ENCODE measurements at regions not wholly inside any gene's neighbourhood (a gene's known extent, or its start where the extent isn't known, plus 50 kb on each side); places are given as distances from the start of the nearest gene placed in this dataset.

DNA sequence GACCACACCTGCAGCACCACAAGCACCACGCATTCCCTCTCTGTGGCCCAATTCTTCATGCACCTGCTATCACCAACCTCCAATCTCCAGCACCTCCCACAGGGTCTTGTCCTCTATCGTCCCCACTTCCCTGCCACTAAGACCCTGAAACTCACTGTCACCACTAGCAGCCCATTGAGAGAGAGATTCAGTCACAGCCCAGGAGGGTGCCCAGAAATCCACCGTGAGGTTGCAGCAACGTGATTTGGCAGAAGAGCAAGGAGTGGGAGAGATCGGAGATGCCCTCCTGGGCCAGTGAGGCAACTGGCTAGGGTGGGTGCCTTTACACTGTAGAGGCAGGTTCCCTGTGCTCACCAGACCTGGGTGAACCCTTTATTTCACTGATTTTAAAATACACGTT is 90.1 kb downstream of the ANKRD60 start:
- DNase-seq: no peak

DNA sequence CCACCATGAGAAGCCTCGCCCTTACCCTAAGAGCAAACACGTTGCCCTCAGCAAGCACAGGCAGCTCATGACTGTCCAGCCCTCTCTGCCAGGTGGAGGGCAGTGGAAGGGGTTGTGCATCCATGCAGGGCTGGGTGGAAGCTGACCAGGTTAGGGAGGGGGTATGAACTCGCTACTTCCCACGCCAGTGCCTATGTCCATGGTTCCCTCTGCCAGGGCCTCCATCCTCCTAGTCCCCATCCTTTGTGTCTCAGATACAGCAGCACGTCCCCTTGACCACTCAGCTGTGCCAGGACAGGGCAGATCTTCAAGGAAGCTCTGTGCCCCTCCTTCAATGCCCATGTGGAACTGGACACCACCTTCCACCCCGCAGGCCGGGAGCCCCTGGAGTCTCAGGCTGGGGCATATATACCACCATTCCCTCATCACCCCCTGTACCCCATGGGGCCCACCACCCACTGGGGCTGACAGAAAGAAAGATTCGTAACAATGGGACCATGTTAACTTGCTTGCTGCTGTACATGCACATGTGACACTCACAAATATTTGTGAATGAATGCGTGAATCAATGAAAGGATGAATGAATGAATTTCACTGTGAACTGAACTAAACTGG is 90.7 kb downstream of the ANKRD60 start:
- DNase-seq: no peak

DNA sequence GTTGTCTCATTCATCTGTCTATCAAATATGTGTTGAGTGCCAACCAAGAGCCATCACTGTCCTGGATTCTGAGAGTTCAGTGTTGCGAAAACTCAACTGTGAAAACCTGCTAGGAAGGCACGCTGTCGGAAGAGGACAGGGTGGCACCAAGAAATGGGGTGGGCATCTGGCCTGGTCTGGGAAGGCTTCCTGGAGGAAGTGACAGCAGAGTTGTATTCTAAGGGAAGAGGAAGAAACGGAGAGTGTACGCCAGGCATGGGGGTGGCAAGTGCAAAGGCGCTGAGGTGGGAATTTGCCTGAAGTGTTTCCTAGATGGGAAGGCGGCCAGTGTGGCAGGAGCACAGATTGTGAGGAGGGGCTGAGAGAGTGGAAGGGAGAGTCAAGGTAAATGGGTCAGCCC is 91.2 kb downstream of the ANKRD60 start:
- no peak for DNase-seq

DNA sequence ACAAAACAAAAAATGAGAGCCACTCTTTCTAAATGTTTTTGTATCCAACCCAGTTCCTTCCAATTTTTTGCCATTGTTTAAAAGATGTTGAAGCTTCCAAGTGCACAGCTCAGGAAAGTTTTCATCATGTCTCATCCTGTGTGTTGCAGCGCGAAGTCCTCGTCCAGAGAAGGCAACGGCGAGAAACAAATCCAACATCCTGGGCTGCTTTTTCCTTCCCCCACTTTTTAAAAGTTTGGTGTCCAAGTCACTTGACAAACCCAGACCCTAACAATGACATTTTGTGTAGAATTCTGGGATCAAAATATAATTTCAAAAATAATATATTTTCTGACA is 92.3 kb downstream of the ANKRD60 start:
- no peak for DNase-seq

DNA sequence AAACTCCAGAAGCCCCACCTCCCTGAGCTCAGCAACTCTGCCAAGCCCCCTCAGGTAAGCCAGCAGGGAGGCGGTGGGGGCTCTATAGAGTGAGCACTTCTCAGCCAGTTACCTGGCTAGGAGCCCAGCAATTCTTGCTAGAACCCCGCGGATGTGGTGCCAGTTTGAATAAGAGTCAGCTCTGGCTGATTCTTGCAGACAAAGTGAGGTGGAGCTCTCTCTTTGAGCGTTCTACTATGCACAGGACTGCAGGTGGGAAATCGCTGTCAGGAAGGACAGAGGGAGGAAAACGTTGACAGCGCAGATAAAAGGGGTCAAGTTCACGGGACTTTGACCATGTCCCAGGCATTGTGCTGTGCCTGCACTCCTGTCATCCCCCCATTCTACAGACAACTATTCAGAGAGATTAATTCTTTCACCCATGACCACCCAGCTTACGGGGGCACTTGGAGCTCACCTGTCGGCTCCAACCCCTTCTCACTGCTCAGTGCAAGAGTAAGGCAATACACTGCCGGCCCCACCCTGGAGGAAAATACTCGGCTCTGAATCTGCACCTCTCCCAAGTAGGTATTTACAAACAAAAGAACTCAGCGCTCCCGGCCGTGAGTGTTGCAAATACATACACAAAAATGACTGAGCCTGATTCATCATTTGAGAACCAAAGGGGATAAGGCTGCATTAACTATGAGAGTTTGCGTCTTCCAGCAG is 92.9 kb downstream of the ANKRD60 start:
- DNase-seq: no peak

DNA sequence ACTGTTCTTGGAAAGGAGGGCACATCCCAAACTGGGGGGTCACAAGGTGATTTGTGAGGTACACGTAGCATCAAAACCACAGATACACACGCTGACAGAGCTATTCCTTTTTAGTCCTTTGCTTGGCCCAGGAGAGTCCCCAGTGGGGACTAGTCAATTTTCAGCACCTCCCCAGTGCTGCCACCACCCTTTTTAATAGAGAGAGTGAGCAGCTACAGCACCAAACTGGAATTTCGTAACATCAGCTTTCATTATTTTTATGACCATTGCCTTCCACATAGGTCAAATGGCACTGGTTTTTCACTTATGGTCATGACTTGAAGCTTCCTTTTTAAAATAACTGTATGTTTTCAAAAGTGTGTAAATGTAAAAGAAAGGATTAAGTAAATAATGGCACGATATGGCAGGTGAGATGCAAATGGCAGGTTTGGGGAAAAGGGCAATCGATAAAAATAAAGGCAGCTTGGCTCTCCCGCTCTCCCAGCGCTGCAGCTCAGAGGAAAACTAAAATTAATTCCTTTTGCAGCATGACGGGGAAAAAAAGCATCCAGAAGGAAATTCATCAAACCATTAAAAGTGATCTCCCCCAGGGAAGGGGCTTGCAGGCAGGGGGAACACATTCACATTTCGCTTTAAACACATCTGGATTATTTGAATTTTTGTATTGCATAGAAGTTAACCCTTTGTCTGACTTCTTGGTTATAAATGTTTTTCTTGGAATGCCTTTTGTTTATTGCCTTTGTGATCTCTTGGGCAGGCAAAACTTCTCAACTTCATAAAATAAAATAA is 95.2 kb downstream of the ANKRD60 start:
- no peak for DNase-seq

DNA sequence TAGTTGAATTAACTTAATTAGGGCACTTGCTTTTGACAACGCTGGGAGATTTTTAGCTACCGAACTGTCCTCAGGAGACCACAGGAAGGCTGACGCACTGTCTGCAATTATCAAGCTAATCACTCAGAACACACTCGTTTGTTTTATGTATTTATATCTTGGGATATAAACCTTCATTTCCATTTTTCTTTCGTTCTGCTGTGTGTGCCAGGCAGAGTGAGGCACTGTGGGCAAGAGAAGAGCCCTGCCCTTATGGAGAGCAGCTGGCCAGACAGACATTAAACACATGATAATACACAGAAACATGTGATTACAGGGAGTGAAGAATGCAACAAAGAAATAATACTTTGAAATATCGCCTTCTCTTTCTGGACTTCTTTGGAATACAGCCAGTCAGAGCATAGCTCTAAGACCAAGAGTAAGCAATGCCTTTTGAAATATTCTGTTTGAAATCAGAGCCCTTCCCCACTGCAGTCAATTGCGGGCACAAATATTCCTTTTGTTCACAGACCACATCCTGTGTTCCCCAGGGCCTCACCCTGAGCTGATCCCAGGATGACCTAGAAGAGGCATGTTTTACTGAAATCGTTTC is 96.8 kb downstream of the ANKRD60 start:
- no peak for DNase-seq

DNA sequence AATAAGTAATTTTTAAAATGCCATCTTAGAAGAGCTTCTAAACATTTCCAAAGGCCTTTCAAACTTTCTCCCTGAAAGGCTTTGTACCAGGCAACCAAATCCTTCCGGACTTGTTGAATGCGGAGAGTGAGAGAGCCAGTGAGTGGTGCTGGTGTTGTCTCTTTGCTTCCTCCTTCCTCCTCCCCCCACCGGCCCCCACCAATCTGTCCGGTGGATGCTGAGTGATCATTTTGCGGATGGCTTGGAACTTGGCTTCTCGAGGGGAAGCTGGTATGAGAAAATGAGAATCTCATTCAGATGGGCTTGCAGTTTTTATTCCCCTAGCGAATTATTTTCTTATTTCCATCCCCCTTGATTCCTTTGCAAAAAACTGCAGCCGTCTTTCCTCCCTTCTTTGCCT is 97.3 kb downstream of the ANKRD60 start:
- DNase-seq: no peak

DNA sequence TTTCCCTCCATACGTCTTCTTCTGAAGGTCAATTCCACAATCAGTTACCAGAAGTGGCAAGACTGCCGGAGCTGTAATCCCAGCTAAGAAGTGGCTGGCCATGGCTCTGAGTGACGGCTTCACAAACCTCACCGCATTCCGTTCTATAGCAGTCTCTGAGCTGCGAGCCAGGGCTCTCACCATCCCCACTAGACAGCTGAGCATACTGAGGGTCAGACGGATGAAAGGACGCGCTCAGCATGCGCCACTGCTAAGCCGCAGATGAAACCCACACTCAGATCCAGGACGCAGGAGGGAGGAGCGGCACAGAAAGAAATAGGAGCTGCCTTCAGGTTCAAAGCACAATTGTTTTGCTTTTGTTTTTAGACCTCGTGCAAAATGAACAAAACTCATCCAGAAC is 97.9 kb downstream of the ANKRD60 start:
- no peak for DNase-seq

DNA sequence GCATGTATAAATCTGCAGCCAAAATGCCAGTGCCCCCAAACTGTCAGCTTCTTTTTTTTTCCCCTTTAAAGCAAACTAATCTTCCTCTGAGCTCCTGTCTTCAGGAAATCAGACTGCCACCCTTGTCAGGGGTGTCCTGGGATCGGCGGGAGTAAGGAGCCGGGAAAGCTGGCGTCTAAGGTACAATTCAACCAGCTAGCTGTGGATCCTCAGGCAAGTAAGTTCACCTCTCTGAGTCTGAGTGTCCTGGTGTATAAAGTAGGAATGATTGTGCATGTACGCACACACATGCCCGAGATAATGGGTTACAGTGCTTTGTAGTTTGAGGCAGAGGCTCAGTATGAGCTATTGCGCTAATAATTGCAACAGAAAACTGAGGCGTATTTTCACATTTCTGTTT is 98.3 kb downstream of the ANKRD60 start:
- no peak for DNase-seq

DNA sequence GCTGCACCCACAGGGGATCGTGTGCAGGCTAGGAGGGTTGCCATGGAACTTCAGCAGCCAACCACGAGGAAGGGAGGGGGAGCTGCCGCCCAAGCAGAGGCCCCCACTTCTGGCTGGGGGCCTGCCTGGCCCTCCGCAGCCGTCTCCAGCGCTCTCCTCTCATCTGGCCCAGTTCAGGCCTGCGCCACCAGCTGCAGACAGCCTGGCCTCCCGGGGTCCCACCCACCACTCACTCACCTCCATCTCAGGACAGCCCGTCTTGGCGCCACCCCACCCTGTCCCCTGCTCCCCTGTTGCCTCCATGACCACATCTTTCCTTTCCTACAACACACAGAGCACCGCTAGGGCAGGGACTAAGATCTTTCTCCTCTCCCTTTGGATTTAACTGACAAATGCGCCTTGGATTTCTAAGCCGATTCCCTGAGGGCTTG is 98.7 kb downstream of the ANKRD60 start:
- no peak for DNase-seq

DNA sequence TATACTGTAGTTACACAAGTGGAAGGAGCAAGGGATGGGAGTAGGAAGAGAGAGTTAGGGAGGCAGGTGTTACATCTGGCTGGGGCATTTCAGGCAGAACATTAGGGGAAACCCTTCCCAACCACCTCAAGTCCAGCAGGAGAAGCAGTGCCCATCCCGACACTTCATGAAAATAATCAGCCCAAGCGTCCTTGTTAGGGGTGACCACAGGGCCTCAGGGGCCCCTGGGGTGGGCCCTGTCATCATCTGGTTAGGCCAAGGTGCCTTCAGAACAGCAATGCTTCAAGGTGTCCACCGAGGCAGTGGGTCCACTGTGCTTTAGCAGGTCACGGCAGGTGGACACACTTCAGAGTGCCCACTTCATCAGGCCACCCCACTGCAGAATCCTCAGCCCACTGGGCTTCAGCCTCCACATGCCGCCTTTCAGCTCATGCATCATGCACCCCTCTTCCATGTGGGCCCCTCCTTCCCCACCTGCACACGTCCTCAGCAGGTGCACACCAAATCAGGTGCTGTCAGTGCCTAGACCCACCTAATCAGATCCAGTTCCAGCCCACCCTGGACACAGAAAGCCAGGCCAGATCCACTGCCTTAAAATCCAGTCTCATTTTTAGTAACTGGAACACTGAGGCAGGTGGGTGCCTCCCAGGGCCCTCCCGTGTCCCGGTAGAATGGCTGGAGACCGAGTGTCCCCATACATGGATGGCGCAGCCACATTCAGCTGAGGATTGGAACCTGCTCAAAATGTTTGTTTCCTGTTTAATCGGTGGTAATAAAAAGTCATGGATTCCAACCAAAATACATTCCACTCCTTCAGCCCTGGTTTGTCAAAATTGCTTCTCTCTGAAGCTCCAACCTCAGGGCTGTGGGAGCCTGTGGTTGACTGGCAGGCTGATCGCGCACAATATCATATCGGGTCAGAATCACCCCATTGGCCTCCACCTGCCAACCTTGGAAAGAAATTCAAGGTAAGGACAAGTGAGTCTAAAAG is 99.5 kb downstream of the ANKRD60 start:
- no peak for DNase-seq

DNA sequence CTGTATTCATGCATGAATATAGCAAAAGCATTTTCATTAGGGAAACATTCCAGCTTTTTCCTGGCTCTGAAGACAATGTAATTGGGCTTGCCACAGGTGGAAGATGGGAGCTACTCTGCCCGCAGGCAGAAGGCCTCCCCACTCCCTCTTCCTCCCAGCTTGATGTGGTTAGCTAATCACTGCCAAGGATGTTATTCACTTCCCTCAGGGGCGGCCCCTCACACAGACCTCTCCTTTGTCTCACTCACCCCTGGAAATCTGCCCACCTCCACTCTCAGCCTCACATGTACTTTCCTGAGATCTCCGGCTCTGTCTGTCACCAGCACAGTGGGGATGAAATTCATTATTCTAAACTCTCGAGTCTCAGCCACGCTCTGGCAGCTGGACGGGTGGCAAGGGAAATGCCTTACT is 100.7 kb downstream of the ANKRD60 start:
- DNase-seq: no peak

DNA sequence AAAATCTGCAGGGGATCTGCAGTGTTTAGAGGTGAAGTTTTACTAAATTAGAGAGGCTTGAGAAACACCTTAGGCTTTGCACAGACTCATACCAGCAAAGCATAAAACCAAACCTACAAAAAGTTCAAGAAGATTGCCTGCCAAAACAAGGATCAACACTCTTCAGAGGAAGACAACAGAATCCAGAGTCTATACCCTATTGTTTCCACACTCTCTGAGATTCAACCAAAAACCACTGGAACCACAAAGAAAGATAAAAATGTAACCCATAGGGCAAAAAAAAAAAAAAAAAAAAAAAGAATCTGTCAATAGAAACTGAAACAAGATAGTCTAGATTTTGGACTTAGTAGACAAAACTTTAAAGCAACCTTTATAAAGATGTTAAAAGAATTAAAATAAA is 102.7 kb downstream of the ANKRD60 start:
- DNase-seq: no peak

DNA sequence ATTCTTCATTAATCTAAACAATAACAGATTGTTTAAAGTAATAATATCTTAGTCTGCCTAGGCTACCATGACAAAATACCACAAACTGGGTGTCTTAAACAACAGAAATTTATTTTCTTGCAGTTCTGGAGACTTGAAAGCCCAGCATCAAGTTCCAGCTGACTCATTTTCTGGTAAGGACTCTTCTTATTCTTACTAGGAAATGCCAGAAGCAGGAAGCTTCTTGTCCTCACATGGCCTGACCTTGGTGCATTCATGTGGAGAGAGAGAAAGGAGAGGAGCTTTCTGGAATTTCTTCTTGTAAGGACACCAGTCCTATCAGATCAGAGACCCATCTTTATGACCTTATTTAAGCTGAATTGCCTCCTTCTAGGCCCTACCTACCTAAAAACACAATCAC is 110.5 kb downstream of the ANKRD60 start:
- no peak for DNase-seq

DNA sequence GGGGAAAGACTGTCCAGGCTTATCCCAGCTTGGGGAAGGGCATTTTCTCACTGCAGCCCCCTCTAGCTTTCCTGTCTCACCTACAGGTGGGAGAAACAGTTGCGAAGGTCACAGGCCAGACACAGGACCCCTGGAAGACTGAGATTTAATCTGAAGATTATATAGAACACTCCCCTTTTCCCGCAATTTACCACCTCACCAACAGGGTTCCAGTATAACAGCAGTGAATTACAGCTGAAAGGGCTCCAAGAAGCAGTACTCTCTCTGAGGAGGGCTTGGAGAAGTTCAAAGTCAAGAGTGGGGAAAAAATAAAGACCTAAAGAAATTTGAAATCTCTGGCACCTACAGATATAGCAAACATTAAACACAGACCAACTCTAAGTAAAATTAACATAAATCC is 111.9 kb downstream of the ANKRD60 start:
- no peak for DNase-seq

DNA sequence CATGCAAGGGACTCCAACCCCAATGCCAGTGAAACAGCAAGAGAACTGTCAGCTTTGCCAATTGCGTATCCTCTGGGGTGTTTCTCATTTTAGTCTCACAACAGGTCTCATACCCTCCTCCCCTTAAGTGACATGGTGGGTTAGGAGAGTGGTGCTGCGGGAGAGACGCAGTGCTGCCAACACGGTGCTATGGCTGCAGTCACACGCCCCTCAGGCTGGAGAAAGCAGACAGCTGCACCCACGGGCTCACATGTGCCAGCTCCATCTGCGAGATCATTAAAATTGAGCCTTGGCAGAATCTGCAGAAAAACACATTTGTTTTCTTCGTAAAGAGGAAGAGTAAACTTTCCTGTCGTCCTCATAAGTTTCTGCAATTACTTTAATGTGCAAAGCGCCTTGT is 114.7 kb downstream of the ANKRD60 start:
- DNase-seq: no peak

DNA sequence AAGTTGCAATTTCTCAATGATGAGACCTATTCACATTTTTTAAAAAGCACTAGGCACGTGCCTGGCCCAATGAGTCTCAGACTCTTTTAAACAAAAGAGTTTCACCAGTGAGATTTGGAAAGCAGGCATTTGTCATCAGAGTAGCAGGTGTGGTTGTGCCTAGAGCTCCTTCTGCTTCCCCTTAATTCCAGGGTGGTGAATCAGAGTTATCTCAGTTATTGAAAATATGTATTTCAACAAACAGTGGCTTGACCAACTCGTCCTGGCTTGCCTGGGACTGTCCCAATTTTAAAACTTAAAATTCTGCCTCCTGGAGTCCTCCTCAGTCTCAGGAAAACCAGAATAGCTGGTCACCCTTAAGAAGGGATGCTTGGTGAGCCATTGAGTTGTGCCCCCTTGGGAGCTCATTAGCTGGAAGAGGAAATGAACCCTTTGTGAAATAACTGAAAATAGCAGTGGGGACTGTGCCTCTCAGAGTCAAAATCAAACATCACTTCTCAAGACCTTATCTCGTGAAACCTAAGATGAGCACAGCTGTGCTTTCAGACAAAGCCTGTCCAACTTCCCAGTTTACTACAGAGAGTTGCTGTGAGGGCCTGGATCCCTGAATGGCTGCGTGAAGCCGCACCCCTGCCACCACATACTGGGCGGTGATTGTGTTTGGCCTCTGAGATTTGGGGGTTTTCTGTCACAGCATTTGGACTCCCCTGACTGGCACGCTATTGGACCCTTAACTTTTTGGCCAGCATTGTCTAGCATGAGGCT is 116.3 kb downstream of the ANKRD60 start:
- DNase-seq: no peak

DNA sequence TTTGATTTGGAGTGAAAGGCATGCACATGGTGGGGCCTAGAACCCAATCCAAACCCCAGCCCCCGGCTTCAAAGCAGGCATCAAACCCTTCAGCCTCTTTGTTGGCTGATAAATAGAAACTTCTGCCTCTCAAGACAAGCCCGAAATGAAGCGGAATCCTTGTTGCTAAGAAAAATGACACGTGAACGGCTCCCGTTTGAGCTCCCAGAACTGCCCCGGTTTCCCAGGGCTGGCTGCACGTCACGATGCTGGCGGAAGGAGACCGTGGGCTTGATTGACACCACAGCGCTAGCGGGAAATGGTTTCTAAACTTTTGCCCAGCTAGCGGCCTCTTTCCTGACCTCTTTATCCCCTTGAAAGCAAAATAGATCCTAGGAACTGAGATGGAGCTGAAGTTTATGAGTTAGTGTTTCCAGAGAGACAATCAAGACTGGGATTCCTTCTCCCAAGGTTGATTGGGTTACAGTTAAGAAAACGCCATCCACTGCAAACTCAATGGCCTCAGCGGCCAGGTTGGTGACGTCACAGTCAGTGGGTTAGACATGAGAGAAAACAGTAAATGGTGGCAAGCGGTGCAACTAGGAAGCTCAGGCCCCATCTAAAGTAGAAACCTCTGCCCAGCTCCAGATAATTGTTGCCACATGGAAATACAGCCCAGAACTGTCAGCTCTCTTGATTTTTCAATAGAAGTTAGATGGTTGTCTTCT is 117.0 kb downstream of the ANKRD60 start:
- no peak for DNase-seq

DNA sequence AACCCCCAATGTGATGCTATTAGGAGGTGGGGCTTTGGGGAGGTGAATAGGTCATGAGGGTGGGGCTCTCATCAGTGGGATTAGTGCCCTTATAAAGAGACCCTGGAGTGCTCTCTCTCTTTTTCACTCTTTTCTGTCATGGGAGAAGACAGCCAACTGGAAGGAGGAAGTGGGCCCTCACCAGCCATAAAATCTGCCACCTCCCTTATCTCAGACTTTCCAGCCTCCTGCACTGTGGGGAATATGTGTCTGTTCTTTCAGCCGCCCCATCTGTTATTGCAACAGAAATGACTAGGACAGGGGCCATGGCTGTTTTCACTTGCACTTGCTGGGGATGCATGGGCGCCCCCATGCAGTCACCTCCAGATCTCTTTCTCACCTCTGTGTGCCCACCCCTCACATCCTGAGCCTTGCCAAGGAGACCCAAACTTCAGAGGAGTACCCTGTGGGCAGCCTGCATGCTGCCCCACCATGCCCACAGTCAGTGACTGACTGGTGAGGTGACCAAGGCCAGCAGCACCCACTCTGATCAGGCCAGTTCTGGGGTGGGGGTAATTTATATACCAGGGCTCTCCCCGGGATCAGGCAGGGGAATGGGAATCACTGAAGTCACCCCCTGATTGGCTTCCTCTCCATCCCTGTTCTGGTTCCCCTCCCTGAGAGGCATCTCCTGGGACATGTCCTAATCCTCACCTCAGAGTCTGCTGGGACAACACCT is 118.4 kb downstream of the ANKRD60 start:
- no peak for DNase-seq
